ENCODE measurements at regions not wholly inside any gene's neighbourhood (a gene's known extent, or its start where the extent isn't known, plus 50 kb on each side); places are given as distances from the start of the nearest gene placed in this dataset.
"Not testable (repeated sequence)": the region's sequence is repeated elsewhere in the genome, so short reads cannot be mapped to it uniquely, and the experiment has no call there.

DNA sequence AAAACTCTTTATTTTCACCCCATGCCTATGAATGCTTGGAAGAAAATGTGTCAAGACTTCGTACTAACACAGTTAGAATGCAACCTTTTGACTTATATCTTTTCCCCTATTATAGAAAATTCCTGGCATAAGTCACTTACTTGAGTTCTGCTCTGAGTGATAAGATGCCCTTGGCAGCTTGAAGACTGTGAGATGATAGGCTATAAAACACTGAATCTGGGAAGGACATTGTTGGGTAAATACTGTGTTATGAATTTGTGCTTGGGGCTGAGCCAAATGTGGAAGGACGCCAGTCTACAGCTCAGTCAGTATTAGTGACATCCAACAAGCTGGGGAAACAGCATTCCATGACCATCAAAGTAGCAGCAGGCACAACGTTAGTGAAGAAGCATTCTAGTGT, 368.0 kb upstream of the SGCG start:
- Histone ChIP-seq H3K27ac (ENCODE audit: low read depth, low read length) (peak overlapping the region; percentile 87), H3K18ac (ENCODE audit: low read length) (peak overlapping the region; percentile 52), H3K36me3 (ENCODE audit: control insufficient read depth, insufficient read depth, low read length) (no peaks in the 10 kb centered on the region), H3K4me1 (ENCODE audit: control insufficient read depth, low read depth, low read length) (peaks cover 5% of the 10 kb centered on the region), H3K79me1 (ENCODE audit: low read length) (no peaks in the 10 kb centered on the region), H2BK5ac (ENCODE audit: low read length) (peak overlapping the region; percentile 33), H4K8ac (ENCODE audit: low read depth, low read length) (no peak overlapping the region), H3K9ac (ENCODE audit: low read length) (peak overlapping the region; percentile 4), H3K23ac (ENCODE audit: low read length) (no peak overlapping the region), H4K5ac (ENCODE audit: low read length) (no peak overlapping the region), H2AK5ac (ENCODE audit: low read length) (no peak overlapping the region), H3K56ac (ENCODE audit: low read length) (peak overlapping the region; percentile 68), H3K4me3 (ENCODE audit: low read length) (no peak overlapping the region), H3K27me3 (ENCODE audit: insufficient read depth, low read length, poor library complexity) (no peaks in the 10 kb centered on the region), H3K4me2 (ENCODE audit: low read length) (no peak overlapping the region), H2BK15ac (replicated peaks; ENCODE audit: low read depth) (peak overlapping the region; percentile 37), H3K4ac (ENCODE audit: low read depth, low read length) (peak overlapping the region; percentile 18), H2BK120ac (ENCODE audit: low read depth, low read length) (peak overlapping the region; percentile 89), H3K79me2 (ENCODE audit: control insufficient read depth, insufficient read depth, low read length) (no peaks in the 10 kb centered on the region)
- no CpG with 5 or more reads among the region's 3 CpGs for WGBS (ENCODE audit: extremely low coverage, insufficient coverage, low lambda C conversion rate)
- DNase-seq, result peak; percentile 34

DNA sequence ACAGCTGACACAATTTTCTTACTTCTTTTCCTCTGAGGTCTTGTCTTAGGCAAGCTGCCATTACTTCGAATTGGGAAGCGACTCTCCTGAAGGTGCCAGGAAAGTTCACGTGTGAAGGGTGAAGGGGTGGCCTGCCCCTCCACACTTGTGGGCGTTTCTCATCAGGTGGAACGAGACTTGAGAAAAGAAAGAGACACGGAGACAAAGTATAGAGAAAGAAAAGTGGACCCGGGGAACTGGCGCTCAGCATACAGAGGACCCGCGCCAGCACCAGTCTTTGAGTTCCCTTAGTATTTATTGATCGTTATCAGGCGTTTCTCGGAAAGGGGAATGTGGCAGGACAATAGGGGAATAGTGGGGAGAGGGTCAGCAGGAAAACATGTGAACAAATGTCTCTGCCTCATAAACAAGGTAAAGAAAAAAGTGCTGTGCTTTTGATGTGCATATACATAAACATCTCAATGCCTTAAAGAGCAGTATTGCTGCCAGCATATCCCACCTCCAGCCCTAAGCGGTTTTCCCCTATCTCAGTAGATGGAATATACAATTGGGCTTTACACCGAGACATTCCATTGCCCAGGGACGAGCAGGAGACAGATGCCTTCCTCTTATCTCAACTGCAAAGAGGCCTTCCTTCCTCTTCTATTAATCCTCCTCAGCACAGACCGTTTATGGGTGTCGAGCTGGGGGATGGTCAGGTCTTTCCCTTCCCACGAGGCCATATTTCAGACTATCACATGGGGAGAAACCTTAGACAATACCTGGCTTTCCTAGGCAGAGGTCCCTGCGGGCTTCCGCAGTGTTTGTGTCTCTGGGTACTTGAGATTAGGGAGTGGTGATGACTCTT, 367.0 kb upstream of the SGCG start:
- not testable (repeated sequence) for H3K27me3 ChIP-seq (ENCODE audit: insufficient read depth, low read length, poor library complexity); H3K4me1 ChIP-seq (ENCODE audit: control insufficient read depth, low read depth, low read length); H3K4me3 ChIP-seq (ENCODE audit: low read length); H3K36me3 ChIP-seq (ENCODE audit: control insufficient read depth, insufficient read depth, low read length); H3K23ac ChIP-seq (ENCODE audit: low read length); H3K79me1 ChIP-seq (ENCODE audit: low read length); H2AK5ac ChIP-seq (ENCODE audit: low read length); H4K5ac ChIP-seq (ENCODE audit: low read length); H2BK15ac ChIP-seq (replicated peaks; ENCODE audit: low read depth); H3K79me2 ChIP-seq (ENCODE audit: control insufficient read depth, insufficient read depth, low read length)
- H3K9ac ChIP-seq (ENCODE audit: low read length), result peak overlapping the region; percentile 12
- H2BK5ac ChIP-seq (ENCODE audit: low read length), result peak overlapping the region; percentile 59
- peak overlapping the region; percentile 62 for H3K4ac ChIP-seq (ENCODE audit: low read depth, low read length)
- peak overlapping the region; percentile 98 for H3K18ac ChIP-seq (ENCODE audit: low read length)
- peak overlapping the region; percentile 87 for H3K27ac ChIP-seq (ENCODE audit: low read depth, low read length)
- H3K56ac ChIP-seq (ENCODE audit: low read length), result peak overlapping the region; percentile 77
- peak overlapping the region; percentile 6 for H3K4me2 ChIP-seq (ENCODE audit: low read length)
- H4K8ac ChIP-seq (ENCODE audit: low read depth, low read length), result peak overlapping the region; percentile 57
- peak overlapping the region; percentile 99 for H2BK120ac ChIP-seq (ENCODE audit: low read depth, low read length)
- peak; percentile 97 for DNase-seq
- WGBS (ENCODE audit: extremely low coverage, insufficient coverage, low lambda C conversion rate), result no CpG with 5 or more reads among the region's 21 CpGs

DNA sequence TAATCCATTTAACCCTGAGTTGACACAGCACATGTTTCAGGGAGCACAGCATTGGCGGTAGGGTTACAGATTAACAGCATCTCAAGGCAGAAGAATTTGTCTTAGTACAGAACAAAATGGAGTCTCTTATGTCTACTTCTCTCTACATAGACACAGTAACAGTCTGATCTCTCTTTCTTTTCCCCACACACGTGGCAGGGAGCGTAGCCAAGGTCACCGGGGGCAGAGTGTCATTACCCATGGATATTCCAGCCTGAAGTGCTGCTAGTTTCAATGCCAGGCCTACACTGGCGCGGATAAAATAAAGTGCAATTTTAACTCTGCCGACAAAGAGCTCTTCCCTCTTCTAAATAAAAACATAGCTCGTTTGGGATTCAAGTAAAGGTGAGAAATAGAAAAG, 366.3 kb upstream of the SGCG start:
- H3K36me3 ChIP-seq (ENCODE audit: control insufficient read depth, insufficient read depth, low read length); H4K5ac ChIP-seq (ENCODE audit: low read length); H3K4me1 ChIP-seq (ENCODE audit: control insufficient read depth, low read depth, low read length); H3K79me1 ChIP-seq (ENCODE audit: low read length); H3K27me3 ChIP-seq (ENCODE audit: insufficient read depth, low read length, poor library complexity); H3K4me3 ChIP-seq (ENCODE audit: low read length); H3K4me2 ChIP-seq (ENCODE audit: low read length); H3K23ac ChIP-seq (ENCODE audit: low read length); H3K79me2 ChIP-seq (ENCODE audit: control insufficient read depth, insufficient read depth, low read length); H2AK5ac ChIP-seq (ENCODE audit: low read length): not testable (repeated sequence)
- DNase-seq, result peak; percentile 40
- Histone ChIP-seq H3K9ac (ENCODE audit: low read length) (peak overlapping the region; percentile 52), H3K56ac (ENCODE audit: low read length) (peak overlapping the region; percentile 87), H2BK120ac (ENCODE audit: low read depth, low read length) (peak overlapping the region; percentile 97), H2BK15ac (replicated peaks; ENCODE audit: low read depth) (peak overlapping the region; percentile 19), H2BK5ac (ENCODE audit: low read length) (peak overlapping the region; percentile 99), H4K8ac (ENCODE audit: low read depth, low read length) (peak overlapping the region; percentile 86), H3K18ac (ENCODE audit: low read length) (peak overlapping the region; percentile 97), H3K4ac (ENCODE audit: low read depth, low read length) (peak overlapping the region; percentile 97), H3K27ac (ENCODE audit: low read depth, low read length) (peak overlapping the region; percentile 99)
- WGBS (ENCODE audit: extremely low coverage, insufficient coverage, low lambda C conversion rate), result no CpG with 5 or more reads among the region's 8 CpGs

DNA sequence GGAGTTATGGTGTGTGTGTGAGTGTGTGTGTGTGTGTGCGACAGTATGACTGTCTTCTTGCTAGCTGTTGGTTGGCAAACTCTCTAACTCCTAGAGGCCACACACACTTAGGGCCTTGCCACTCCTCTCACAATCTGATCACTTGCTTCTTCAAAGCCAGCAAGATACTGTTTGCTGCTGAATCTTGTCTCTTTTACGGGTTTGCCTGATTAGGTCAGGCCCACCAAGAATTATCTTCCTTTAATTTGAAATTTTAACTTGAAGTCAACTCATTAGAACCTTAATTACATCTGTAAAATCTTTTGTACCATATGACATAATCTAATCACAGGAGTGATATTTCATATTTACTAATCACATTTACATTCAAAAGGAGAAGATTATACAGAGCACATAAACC, 359.2 kb upstream of the SGCG start:
- no peaks in the 10 kb centered on the region for H3K27me3 ChIP-seq (ENCODE audit: insufficient read depth, low read length, poor library complexity)
- H2BK15ac ChIP-seq (replicated peaks; ENCODE audit: low read depth), result no peak overlapping the region
- no CpG with 5 or more reads among the region's 2 CpGs for WGBS (ENCODE audit: extremely low coverage, insufficient coverage, low lambda C conversion rate)
- no peaks in the 10 kb centered on the region for H3K4me1 ChIP-seq (ENCODE audit: control insufficient read depth, low read depth, low read length)
- no peak overlapping the region for H2BK5ac ChIP-seq (ENCODE audit: low read length)
- H3K79me1 ChIP-seq (ENCODE audit: low read length), result no peaks in the 10 kb centered on the region
- H3K56ac ChIP-seq (ENCODE audit: low read length), result no peak overlapping the region
- H3K79me2 ChIP-seq (ENCODE audit: control insufficient read depth, insufficient read depth, low read length), result no peaks in the 10 kb centered on the region
- H3K4me3 ChIP-seq (ENCODE audit: low read length), result no peak overlapping the region
- H2BK120ac ChIP-seq (ENCODE audit: low read depth, low read length), result no peak overlapping the region
- no peaks in the 10 kb centered on the region for H3K36me3 ChIP-seq (ENCODE audit: control insufficient read depth, insufficient read depth, low read length)
- H3K23ac ChIP-seq (ENCODE audit: low read length), result no peak overlapping the region
- H3K27ac ChIP-seq (ENCODE audit: low read depth, low read length), result no peak overlapping the region
- H3K4me2 ChIP-seq (ENCODE audit: low read length), result no peak overlapping the region
- no peak for DNase-seq
- H4K8ac ChIP-seq (ENCODE audit: low read depth, low read length), result no peak overlapping the region
- no peak overlapping the region for H3K9ac ChIP-seq (ENCODE audit: low read length)
- H2AK5ac ChIP-seq (ENCODE audit: low read length), result no peak overlapping the region
- no peak overlapping the region for H4K5ac ChIP-seq (ENCODE audit: low read length)
- no peak overlapping the region for H3K18ac ChIP-seq (ENCODE audit: low read length)
- no peak overlapping the region for H3K4ac ChIP-seq (ENCODE audit: low read depth, low read length)

DNA sequence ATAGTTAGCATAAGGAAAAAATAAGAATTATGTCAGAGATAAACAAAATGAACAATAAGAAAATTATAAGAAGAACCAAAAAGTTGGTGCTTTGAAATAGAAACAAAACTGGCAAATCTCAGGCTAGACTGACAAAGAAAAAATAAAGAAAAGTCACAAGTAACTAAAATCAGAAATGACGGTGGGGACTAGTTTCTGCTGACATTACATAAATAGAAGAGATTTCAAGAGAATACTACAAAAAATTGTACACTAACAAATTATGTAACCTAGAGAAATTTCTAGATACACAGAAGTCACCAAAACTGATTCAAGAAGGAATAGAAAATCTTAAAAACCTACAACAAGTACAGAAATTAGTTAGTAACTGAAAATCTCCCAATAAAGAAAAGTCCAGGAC, 355.6 kb upstream of the SGCG start:
- Histone ChIP-seq H4K5ac (ENCODE audit: low read length) (no peak overlapping the region), H3K18ac (ENCODE audit: low read length) (no peak overlapping the region), H3K23ac (ENCODE audit: low read length) (no peak overlapping the region), H3K4me3 (ENCODE audit: low read length) (no peak overlapping the region), H3K27me3 (ENCODE audit: insufficient read depth, low read length, poor library complexity) (no peaks in the 10 kb centered on the region), H3K4ac (ENCODE audit: low read depth, low read length) (no peak overlapping the region), H4K8ac (ENCODE audit: low read depth, low read length) (no peak overlapping the region), H2BK15ac (replicated peaks; ENCODE audit: low read depth) (no peak overlapping the region), H3K4me2 (ENCODE audit: low read length) (no peak overlapping the region), H3K56ac (ENCODE audit: low read length) (no peak overlapping the region), H3K27ac (ENCODE audit: low read depth, low read length) (no peak overlapping the region), H2BK120ac (ENCODE audit: low read depth, low read length) (no peak overlapping the region), H3K4me1 (ENCODE audit: control insufficient read depth, low read depth, low read length) (no peaks in the 10 kb centered on the region), H2BK5ac (ENCODE audit: low read length) (no peak overlapping the region), H3K79me2 (ENCODE audit: control insufficient read depth, insufficient read depth, low read length) (no peaks in the 10 kb centered on the region), H3K36me3 (ENCODE audit: control insufficient read depth, insufficient read depth, low read length) (no peaks in the 10 kb centered on the region), H2AK5ac (ENCODE audit: low read length) (no peak overlapping the region), H3K9ac (ENCODE audit: low read length) (no peak overlapping the region), H3K79me1 (ENCODE audit: low read length) (no peaks in the 10 kb centered on the region)
- DNase-seq, result no peak
- WGBS (ENCODE audit: extremely low coverage, insufficient coverage, low lambda C conversion rate), result no CpG with 5 or more reads among the region's 1 CpG

DNA sequence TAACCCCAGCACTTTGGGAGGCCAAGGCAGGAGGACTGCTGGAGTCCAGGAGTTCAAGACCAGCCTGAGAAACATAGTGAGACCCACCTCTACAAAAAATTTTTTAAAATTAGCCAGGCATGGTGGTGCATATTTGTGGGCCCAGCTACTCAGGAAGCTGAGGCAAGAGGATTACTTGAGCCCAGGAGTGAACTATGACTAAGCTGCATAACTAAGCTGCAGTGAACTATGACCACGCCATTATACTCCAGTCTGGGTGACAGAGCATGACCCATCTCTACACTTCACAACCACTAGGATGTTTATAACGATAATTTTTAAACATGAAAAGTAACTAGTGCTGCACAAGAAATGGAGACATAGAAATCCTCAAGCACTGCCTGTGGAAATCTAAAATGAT, 352.7 kb upstream of the SGCG start:
- WGBS (ENCODE audit: extremely low coverage, insufficient coverage, low lambda C conversion rate), result no CpG with 5 or more reads among the region's 2 CpGs
- Histone ChIP-seq H3K23ac (ENCODE audit: low read length) (no peak overlapping the region), H2BK5ac (ENCODE audit: low read length) (no peak overlapping the region), H3K4ac (ENCODE audit: low read depth, low read length) (no peak overlapping the region), H2AK5ac (ENCODE audit: low read length) (no peak overlapping the region), H2BK15ac (replicated peaks; ENCODE audit: low read depth) (no peak overlapping the region), H2BK120ac (ENCODE audit: low read depth, low read length) (no peak overlapping the region), H3K4me3 (ENCODE audit: low read length) (no peak overlapping the region), H3K18ac (ENCODE audit: low read length) (no peak overlapping the region), H3K79me2 (ENCODE audit: control insufficient read depth, insufficient read depth, low read length) (no peaks in the 10 kb centered on the region), H4K8ac (ENCODE audit: low read depth, low read length) (no peak overlapping the region), H3K9ac (ENCODE audit: low read length) (no peak overlapping the region), H3K27me3 (ENCODE audit: insufficient read depth, low read length, poor library complexity) (no peaks in the 10 kb centered on the region), H3K36me3 (ENCODE audit: control insufficient read depth, insufficient read depth, low read length) (no peaks in the 10 kb centered on the region), H3K56ac (ENCODE audit: low read length) (no peak overlapping the region), H3K27ac (ENCODE audit: low read depth, low read length) (no peak overlapping the region), H4K5ac (ENCODE audit: low read length) (no peak overlapping the region), H3K79me1 (ENCODE audit: low read length) (no peaks in the 10 kb centered on the region), H3K4me2 (ENCODE audit: low read length) (no peak overlapping the region), H3K4me1 (ENCODE audit: control insufficient read depth, low read depth, low read length) (no peaks in the 10 kb centered on the region)
- DNase-seq, result no peak
